GM21717 (cell line): ENCODE measurements at regions not wholly inside any gene's neighbourhood (a gene's known extent, or its start where the extent isn't known, plus 50 kb on each side); places are given as distances from the start of the nearest gene placed in this dataset.
"Not testable (repeated sequence)": the region's sequence is repeated elsewhere in the genome, so short reads cannot be mapped to it uniquely, and the experiment has no call there.

Experiments used
- ATAC-seq: cut with Tn5 transposase; IDR thresholded peaks from one replicate; pipeline ENCODE4 v1.9.1; 2021; ENCODE audit warnings: mild to moderate bottlenecking, moderate library complexity; ENCODE audit not compliant: unreplicated experiment

- no peak for ATAC-seq
These were observed 50.0 kb upstream of the EMX2 start for GRCh38 chr10:117492504-117492903.

GRCh38 chr10:117488004-117488403 is 54.5 kb upstream of the EMX2 start:
- no peak for ATAC-seq

- ATAC-seq: no peak
These were observed 55.9 kb upstream of the EMX2 start for GRCh38 chr10:117486606-117487005.

- no peak for ATAC-seq
These were observed 59.4 kb upstream of the EMX2 start for GRCh38 chr10:117483056-117483590.

GRCh38 chr10:117481011-117481410 is 61.5 kb upstream of the EMX2 start:
- ATAC-seq: not testable (repeated sequence)

GRCh38 chr10:117480097-117480496 is 62.4 kb upstream of the EMX2 start:
- ATAC-seq: no peak

- ATAC-seq: no peak
These were observed 64.4 kb upstream of the EMX2 start for GRCh38 chr10:117477961-117478670.

- ATAC-seq: no peak
These were observed 65.2 kb upstream of the EMX2 start for GRCh38 chr10:117477211-117477947.

- ATAC-seq: no peak
These were observed 65.8 kb upstream of the EMX2 start for GRCh38 chr10:117476716-117477115.

- no peak for ATAC-seq
These were observed 66.3 kb upstream of the EMX2 start for GRCh38 chr10:117476281-117476680.

- ATAC-seq: no peak
These were observed 69.7 kb upstream of the EMX2 start for GRCh38 chr10:117472872-117473271.

GRCh38 chr10:117471344-117471874 is 71.1 kb upstream of the EMX2 start:
- no peak for ATAC-seq

GRCh38 chr10:117470733-117471132 is 71.8 kb upstream of the EMX2 start:
- no peak for ATAC-seq

GRCh38 chr10:117468665-117469064 is 73.9 kb upstream of the EMX2 start:
- ATAC-seq: no peak

GRCh38 chr10:117464176-117464575 is 78.4 kb upstream of the EMX2 start:
- ATAC-seq: no peak

- no peak for ATAC-seq
These were observed 79.0 kb upstream of the EMX2 start for GRCh38 chr10:117463545-117463920.

GRCh38 chr10:117462816-117463544 is 79.6 kb upstream of the EMX2 start:
- no peak for ATAC-seq

- no peak for ATAC-seq
These were observed 80.1 kb upstream of the EMX2 start for GRCh38 chr10:117462424-117462792.

GRCh38 chr10:117461766-117462423 is 80.7 kb upstream of the EMX2 start:
- no peak for ATAC-seq

GRCh38 chr10:117460846-117461765 is 81.4 kb upstream of the EMX2 start:
- no peak for ATAC-seq
